ENCODE measurements at regions not wholly inside any gene's neighbourhood (a gene's known extent, or its start where the extent isn't known, plus 50 kb on each side); places are given as distances from the start of the nearest gene placed in this dataset.

DNA sequence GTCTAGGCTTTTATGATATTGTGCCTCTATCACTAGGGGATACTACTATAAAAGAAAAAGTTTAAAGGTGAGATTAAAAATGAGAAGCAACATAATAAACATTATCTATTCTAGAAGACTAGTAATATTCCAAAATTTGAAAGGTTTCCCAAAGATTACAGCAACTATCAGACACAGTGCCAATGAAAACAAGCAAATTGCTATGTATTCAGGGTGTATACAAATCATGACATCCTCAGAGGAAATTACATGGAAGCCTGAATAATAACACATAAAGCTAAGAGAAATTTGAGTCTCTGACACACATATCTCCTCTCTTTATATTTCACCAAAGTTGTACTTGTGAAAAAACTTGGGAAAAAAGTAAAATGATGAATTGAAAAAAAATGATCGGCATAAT is 327.0 kb downstream of the SEC23A start:
- DNase-seq (ENCODE audit: low read depth), result no peak

DNA sequence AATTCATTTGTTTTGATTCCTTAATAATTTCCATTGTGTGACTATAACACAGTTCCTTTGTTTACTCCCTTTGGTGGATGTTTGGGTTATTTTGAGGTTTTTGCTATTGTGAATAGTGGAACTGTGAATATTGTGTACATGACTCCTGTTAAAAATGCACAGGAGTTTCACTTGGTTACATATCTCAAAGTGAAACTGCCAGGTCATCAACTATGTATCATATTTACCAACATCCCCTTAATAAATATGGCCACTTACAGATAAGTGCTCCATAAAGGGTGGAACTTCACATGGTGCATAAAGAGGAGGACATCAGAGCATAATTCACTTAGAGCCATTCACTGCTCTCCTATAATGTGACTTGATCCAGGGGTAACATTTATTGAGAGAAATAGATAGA is 328.9 kb downstream of the SEC23A start:
- no peak for DNase-seq (ENCODE audit: low read depth)

DNA sequence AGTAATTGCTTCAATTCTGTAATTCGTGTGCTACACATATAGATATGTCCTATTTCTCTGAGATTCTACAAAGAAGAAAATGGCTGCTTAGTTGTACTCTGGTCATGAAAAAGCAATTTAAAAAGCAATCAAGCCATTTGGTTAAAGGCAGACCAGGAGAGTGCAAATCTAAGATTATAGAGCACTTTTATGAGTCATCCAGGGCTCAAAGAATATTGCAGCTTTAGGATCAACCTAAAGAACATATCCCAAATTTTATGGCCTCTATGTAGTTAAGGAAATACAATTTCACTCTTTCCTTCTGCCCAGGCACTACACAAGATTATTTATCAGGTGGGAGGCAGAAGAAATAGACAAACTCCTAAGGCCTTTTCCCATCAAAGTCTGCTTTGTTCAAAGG is 332.8 kb downstream of the SEC23A start:
- no peak for DNase-seq (ENCODE audit: low read depth)

DNA sequence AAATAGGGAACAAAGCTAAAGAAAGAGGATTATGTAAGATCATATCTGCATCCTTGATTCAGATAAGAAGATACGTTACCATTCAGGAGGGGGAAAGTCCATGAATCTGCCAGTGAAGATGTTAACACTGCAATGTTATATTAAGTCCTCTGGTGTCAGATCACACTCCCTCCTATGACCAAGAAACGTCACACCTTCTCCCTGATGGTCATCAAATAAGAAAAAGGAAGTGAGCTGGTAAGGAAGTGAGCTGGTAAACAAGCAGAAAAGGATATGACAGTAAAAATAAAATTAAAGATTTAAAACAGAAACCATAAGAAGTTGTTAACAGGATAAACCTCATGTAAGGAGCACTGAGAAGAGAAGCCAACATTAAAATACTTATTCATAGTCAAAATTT is 340.2 kb downstream of the SEC23A start:
- DNase-seq (ENCODE audit: low read depth), result no peak

DNA sequence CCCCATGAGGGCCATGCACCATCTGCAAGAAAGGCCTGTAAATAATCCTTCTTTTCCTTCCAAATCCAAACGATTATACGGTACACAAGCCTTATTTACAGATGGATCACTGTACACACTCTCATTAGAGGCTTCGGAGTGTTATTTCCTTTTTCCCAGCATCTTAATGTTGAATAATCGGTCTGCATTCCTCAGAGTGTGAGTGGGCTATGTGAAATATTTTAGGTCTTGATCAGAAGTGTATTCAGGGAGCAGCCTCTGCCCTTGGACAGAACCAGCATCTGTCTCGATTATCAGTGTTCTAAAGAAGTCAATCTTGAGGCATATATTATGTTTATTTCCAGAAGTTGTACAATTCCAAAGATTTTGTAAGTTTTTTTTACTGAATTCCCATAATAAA is 340.6 kb downstream of the SEC23A start:
- DNase-seq (ENCODE audit: low read depth), result peak; percentile 1

DNA sequence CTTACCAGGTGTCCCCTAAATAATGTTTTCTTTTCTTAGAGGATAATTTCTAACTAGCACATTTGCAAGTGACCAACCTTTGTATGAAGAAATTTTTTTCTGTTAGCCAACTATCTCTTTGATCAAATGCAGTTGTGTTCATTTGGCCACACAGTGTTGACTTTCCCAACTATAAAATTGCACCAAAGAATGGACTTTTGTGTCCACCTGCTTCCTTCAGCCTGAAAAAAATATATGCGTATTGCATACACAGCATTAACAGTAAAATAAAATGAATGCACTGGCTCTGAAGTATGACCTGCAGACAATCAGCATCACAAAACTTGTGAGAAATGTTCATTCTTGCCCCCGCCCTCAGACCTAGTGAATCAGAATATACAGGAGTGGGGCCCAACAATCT is 342.0 kb downstream of the SEC23A start:
- DNase-seq (ENCODE audit: low read depth), result no peak

DNA sequence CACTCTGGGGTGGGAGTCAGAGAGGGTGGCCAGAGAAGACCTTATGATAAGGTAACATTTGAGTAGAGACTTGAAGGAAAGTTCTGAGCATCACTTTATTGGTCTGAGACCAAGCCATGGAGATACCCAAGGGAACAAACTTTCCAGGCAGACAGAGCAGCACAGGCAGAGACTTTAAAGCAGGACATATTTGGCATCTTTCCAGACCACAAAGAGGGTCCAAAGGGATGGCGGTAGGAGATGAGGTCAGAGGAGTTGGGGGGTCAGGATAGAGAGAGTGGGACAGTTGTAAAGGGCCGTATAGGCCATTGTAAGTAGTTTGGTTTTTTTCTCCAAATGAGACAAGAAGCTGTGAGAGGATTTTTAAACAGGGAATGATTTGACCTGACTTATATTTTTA is 344.4 kb downstream of the SEC23A start:
- DNase-seq (ENCODE audit: low read depth), result peak; percentile 3

DNA sequence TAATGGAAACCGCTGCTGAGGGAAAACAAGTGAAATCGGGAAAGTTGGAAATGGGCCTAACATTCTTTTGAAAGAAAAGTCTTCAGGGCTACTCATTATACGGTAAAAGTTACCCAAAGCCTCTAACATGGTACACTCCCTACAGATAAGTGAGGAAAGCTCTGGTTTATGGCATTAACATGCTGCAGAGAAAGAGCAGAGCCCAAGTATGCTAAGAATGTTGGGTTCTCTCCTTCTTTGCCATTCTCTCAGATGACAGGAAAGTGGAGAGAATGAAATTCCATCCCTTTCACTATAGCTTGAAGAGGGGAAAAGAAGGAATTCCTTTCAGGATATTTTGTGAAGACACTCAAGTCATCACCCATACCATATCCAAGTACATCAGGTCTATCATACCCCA is 348.0 kb downstream of the SEC23A start:
- DNase-seq (ENCODE audit: low read depth), result no peak

DNA sequence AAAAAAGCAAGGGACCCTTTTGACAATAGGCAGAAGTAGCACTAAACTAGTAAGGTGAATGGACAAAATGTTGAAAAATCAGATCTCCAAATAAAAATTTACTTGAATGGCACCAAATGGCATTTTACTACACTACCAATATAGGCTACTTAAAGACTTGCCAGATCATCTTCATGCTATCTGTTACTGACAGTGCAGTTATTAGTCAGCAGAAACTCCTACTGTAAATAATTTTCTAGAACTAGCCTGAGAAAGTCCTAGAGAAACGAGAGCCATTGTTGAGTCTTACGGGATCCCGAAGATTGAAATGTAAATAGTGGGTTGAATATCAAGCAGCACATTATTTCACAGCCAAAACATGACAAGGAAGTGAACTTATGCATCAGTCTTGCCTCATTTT is 350.3 kb downstream of the SEC23A start:
- DNase-seq (ENCODE audit: low read depth), result no peak

DNA sequence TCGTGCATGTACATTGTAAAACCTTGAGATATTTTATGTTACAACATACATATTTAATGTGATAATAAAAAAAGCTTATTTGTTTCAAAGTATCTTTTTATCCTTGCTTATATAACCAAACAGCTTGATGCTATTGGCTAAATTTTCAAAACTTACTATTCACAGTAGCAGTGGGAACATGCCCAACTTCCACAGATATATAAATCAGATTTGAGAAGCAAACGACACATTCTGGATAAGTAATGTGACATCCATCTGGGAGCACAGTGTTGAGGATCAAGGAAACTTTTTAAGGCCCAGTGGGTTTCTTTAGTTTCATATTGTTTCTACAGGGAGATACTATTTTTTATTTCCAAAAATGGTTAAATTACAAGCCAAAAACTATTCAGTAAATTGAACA is 350.7 kb downstream of the SEC23A start:
- DNase-seq (ENCODE audit: low read depth), result no peak

DNA sequence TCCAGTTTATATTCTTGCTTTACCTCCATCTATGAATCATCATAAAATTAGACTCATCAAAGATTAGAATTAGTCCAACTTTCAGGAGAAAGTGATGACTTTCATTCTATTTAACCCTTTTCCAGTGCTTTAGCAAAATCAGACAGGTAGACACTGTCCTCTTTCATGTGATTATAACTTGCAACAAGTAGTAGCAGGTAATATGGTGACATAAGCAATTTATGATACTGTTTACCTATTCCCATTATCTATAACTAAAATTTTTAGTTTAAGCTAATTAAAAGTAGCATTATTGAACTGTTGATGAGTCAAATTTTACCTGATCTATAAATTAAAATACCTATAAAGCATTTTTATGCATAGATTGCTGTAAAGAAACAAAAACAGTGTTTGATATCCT is 351.6 kb downstream of the SEC23A start:
- no peak for DNase-seq (ENCODE audit: low read depth)

DNA sequence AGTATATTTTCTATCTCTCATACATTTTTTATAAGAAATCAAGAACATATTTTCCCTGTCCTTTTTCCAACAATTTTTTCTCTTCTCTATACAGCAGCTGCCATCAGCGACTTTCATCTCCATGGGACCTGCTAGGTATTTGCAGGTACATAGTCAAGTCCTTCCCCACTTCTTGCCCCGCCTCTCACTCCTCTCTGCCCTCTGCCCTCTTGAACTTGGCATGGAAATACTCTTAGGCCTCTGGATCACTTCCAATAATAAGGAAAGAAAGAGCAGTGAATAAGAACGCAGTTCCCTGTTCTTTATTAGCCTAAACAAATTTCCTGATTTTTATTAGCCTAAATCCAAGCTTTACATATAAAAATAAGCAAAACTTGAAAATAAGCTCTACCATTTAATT is 353.1 kb downstream of the SEC23A start:
- no peak for DNase-seq (ENCODE audit: low read depth)

DNA sequence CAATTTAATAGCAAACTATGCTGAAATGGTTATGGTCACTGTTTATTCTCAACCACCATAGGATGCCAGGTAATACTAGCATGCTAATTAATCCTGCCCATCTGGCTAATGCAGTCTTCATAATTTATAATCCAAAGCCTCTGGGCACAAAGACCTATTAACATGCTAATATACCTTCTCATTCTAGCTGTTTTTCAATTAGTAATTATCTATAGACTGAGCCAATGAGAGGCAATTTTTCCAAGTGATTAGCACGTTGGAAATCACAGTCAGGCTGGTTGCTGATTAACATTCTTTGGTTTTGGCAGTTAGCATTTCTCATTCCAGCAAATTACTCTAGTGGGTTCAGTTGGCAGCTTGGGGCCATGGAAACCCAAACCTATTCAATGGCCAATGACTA is 357.2 kb downstream of the SEC23A start:
- DNase-seq (ENCODE audit: low read depth), result no peak

DNA sequence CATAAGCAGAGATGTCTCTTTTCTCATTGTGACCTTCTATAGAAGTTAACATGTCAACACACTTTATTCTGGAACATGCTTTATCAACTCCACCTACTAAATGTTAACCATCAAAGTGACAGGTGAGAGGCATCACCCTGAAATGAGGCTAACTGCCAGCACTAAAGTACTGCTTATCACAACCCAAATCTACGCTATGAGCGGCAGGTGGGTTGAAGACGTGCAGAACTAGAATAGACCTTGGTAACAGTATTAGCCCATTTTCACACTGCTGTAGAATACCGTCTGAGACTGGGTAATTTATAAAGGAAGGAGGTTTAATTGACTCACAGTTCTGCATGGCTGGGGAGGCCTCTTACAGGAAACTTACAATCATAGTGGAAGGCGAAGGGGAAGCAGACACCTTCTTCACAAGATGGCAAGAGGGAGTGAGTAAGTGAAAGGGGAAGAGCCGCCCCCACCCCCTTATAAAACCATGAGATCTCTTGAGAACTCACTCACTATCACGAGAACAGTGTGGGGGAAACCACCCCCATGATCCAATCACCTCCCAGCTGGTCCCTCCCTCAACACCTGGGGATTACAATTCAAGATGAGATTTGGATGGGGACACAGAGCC is 359.0 kb downstream of the SEC23A start:
- no peak for DNase-seq (ENCODE audit: low read depth)

DNA sequence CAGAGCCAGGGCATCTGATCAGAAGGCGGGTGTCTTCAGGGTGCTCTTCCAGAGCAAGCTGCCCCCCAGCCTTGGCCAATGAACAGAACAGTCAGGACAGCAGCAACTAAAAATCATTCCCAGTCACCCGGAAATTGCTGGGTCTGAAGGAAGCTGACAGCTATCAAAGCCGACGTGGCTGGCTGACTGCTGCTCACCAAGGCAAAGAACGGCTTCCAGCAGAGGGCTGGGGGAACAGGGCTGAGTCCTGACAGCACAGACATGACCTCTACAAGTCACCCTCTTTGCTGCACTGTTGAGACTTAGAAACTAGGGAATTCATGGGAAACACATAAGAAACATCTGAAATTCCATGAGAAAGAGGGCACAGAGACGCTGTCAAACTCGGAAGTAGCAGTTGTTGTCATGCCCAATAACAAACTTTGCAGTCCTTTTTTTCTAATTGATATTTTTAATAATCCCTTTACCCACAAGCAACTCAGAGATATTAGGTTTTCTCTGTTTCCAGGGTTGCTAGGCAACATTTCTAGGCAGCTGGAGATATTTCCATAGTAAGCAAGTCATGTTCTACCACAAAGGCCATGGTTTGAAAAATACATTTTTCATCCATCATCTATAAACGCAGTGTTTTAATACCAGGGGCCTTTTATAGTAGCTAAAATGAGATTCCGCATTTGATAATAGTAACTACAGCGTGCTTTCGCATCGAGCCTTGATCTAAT is 365.2 kb downstream of the SEC23A start:
- peak; percentile 15 for DNase-seq (ENCODE audit: low read depth)

DNA sequence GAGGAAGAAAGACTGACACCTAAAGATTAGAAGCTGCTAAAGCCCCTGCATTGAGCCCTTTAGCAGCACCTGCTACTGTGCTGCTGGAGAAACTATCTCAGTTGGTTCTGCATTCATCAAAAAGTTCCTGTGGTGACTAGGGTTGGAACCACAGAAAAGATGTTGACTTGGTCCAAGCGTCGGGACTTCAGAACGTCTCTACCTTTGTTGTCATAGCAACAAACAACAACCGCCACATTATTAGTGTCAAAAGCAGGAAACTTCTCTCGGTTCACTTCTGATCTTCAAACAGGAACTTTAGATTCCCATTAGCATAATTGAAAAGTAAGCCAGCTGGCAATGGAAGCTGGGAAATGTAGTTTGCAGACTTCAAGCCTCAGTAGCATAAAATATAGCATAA is 368.0 kb downstream of the SEC23A start:
- no peak for DNase-seq (ENCODE audit: low read depth)

DNA sequence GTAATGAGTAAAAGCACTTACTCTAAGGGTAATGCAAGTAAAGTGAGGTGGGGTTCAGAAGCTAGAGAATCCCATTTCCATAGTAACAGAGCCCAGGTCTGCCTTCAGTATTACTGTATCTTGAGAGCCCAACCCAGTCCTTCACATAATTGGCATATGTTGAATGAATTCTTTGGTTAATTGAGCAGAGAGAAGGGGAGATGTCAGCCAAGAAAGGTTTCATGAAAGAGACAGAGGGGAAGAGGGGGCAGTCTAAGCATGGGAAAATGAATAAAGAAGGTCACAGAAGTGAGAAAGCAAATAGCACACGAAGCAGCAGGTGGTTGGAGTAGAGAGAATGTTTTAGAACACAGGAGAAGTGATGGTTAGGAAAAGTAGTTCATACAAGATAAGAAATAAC is 371.1 kb downstream of the SEC23A start:
- DNase-seq (ENCODE audit: low read depth), result no peak

DNA sequence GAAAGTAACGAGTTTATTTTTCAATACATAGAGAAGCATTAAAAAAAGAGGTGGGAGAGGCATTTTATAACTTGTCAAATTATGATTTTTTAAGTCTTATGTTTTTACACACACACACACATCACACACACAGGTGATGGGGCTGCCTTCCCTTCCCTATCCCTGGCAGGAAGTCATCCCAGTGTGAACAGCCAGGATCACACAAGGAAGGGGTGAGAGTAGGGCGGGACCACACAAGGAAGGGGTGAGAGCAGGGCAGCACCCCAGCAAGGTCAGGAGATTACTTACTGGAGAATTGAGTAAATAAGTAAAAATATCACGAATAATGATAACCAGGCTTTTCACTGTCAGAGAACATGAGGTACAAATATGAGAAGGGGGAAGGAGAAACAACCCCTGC is 372.6 kb downstream of the SEC23A start:
- no peak for DNase-seq (ENCODE audit: low read depth)

DNA sequence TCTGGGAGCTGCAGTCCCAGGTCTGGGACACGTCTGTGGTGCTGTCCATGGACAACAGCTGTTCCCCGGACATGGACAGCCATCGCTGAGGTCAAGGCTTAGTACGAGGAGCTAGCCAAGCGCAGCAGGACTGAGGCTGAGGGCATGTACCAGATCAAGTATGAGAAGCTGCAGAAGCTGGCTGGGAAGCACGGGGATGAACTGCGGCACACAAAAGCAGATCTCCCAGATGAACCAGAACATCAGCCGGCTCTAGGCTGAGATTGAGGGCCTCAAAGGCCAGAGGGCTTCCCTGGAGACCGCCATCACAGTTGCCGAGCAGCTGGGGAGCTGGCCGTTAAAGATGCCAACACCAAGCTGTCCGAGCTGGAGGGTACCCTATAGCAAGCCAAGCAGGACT is 375.3 kb downstream of the SEC23A start:
- peak; percentile 8 for DNase-seq (ENCODE audit: low read depth)

DNA sequence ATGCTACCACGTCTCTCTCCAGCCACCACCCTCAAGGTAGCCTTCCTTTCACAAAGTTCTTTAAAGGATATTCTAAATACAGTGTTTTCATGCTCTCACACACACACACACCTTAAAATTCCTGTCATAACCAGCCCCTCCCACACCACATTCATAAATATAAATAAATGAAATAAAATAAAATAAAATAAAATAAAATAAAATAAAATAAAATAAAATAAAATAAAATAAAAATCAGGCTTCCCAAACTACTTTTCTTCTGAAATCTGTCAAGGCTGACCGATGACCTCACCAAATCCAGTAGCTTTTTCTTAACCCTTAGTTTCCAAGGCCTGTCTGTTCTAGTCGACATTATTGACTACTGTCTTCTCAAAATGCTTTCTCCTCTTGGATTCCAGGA is 378.4 kb downstream of the SEC23A start:
- no peak for DNase-seq (ENCODE audit: low read depth)

DNA sequence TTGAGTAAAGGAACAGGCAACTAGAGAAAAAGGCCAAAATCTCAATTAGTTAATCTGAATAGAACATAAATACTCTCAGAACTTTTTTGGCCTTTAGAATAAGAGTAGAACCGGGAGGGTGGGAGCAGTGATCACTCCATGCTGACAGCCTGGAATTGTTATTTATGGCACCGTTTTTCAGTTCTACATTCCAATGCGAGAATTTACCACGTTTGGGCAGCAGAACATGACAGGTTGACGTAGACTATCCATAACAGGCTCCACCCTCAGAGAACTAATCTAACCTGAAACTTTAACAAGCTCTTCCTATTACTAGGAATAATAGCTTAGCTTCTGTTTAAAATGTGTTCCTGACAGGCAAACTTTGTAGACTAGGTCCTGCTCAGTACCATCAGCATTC is 379.1 kb downstream of the SEC23A start:
- no peak for DNase-seq (ENCODE audit: low read depth)

DNA sequence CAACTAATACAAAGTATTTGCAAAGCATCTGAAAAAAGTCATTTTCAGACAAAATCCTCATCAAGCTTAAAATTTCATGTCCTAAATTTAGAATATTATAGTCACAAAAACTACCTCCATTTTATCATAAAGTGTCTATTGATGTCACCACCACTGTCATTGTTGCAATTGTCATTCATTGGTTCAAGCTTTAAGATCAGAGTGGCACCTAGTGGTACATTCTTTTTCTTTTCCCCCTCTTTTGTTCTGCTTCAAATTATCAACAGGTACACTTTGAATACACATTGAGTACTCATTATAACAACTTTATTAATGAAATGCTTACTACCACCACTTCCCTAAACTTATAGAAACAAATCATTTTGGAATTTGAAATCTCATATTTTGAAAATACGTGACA is 379.8 kb downstream of the SEC23A start:
- no peak for DNase-seq (ENCODE audit: low read depth)

DNA sequence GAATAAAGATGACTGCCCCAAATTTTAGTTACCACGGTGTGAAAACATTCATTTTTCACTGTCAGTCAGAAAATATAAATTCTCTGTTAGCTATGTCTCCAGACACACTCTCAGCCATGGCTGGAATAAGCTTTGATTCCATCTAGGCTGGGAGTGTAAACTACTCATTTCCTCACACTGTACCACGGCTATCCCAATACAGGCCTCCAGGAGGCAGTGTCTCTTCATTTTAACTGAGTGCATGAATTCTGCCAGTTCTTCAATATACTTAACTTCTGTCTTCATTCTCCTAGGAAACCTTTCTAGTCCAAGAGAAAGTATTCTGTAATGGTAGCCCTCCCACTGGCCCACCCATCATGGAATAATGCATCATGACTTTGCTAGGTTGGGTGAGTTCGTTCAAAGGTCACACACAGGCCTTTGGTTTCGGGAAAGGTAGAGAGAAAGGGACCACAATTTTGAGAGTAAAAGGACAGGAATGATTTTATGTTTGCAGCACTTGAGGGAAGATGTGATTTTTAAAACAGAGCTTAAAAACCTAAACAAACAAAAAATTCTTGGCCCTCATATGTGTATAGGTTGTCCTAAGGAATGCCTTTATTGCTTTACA is 381.1 kb downstream of the SEC23A start:
- peak; percentile 75 for DNase-seq (ENCODE audit: low read depth)

All from myocyte (in vitro differentiated cells).